Amygdala (tissue), 56 donors: ENCODE measurements at regions not wholly inside any gene's neighbourhood (a gene's known extent, or its start where the extent isn't known, plus 50 kb on each side); places are given as distances from the start of the nearest gene placed in this dataset.
"Not testable (repeated sequence)": the region's sequence is repeated elsewhere in the genome, so short reads cannot be mapped to it uniquely, and the experiment has no call there.

ENCODE experiments used
- DNase-seq, 56 donors: peaks; one replicate each; lab custom pipeline; 2025; lab: John Stamatoyannopoulos, UW

- no peak for DNase-seq
Measured at GRCh38 chr5:86463339-86463738, 154.4 kb upstream of the COX7C start.

GRCh38 chr5:86465052-86465838, 152.5 kb upstream of the COX7C start:
- DNase-seq = no peak

GRCh38 chr5:86466721-86467120, 151.0 kb upstream of the COX7C start:
- not testable (repeated sequence) for DNase-seq

GRCh38 chr5:86482008-86482407, 135.7 kb upstream of the COX7C start:
- no peak for DNase-seq

GRCh38 chr5:86493777-86494176, 124.0 kb upstream of the COX7C start:
- no peak for DNase-seq

GRCh38 chr5:86500947-86501346, 116.8 kb upstream of the COX7C start:
- no peak for DNase-seq

- no peak for DNase-seq
Measured at GRCh38 chr5:86507574-86507973, 110.2 kb upstream of the COX7C start.

GRCh38 chr5:86510330-86510915, 107.3 kb upstream of the COX7C start:
- not testable (repeated sequence) for DNase-seq

- no peak for DNase-seq
Measured at GRCh38 chr5:86523718-86524117, 94.0 kb upstream of the COX7C start.

GRCh38 chr5:86525622-86526021, 92.1 kb upstream of the COX7C start:
- DNase-seq = no peak

GRCh38 chr5:86526811-86527348, 90.9 kb upstream of the COX7C start:
- no peak for DNase-seq

GRCh38 chr5:86532429-86532828, 85.3 kb upstream of the COX7C start:
- no peak for DNase-seq

GRCh38 chr5:86536396-86536795, 81.3 kb upstream of the COX7C start:
- DNase-seq = no peak

GRCh38 chr5:86542532-86542931, 75.2 kb upstream of the COX7C start:
- no peak for DNase-seq

- no peak for DNase-seq
Measured at GRCh38 chr5:86546044-86546443, 71.7 kb upstream of the COX7C start.

GRCh38 chr5:86546582-86546981, 71.2 kb upstream of the COX7C start:
- no peak for DNase-seq

GRCh38 chr5:86554638-86555037, 63.1 kb upstream of the COX7C start:
- DNase-seq = no peak

GRCh38 chr5:86557920-86558319, 59.8 kb upstream of the COX7C start:
- DNase-seq = no peak

GRCh38 chr5:86565197-86565789, 52.4 kb upstream of the COX7C start:
- no peak for DNase-seq

- DNase-seq = not testable (repeated sequence)
Measured at GRCh38 chr5:86566030-86566429, 51.7 kb upstream of the COX7C start.
